Body of pancreas (tissue), 4 donors: ENCODE measurements at regions not wholly inside any gene's neighbourhood (a gene's known extent, or its start where the extent isn't known, plus 50 kb on each side); places are given as distances from the start of the nearest gene placed in this dataset.

Experiments used
- ATAC-seq: fragments of 150-250 bp; one replicate; pipeline ENCODE4 v1.9.1; 2016
- DNase-seq, 4 donors: peaks; one replicate each; pipeline ENCODE4 v3.0.0-alpha.2; 2019
- H3K27ac ChIP-seq, 4 donors: fragments of 200-600 bp; sonication (generic); 1 replicate in 3 of 4; 2 replicates in 1 of 4; pipeline versions ENCODE4 v1.5.1 to v1.6.1; 2016 to 2019; ENCODE audit warnings: mild to moderate bottlenecking in 1 of 4, mixed read lengths in 1 of 4, moderate library complexity in 1 of 4
- H3K27me3 ChIP-seq, 2 donors: fragments of 200-600 bp; sonication (generic); one replicate each; pipeline ENCODE4 v1.6.0; 2016; ENCODE audit warnings: mild to moderate bottlenecking in 1 of 2
- H3K36me3 ChIP-seq, 2 donors: fragments of 200-600 bp; sonication (generic); replicated peaks in 1 of 2; 2 replicates each; pipeline ENCODE4 v1.5.1; 2016; ENCODE audit warnings: low read depth in 2 of 2; ENCODE audit not compliant: insufficient read depth in 1 of 2
- H3K4me1 ChIP-seq: fragments of 200-600 bp; sonication (generic); one replicate; pipeline ENCODE4 v1.6.0; 2016
- H3K4me3 ChIP-seq, 2 donors: fragments of 200-600 bp; sonication (generic); 1 replicate in 1 of 2; 2 replicates in 1 of 2; pipeline ENCODE4 v1.5.1; 2016 to 2019
- H3K9me3 ChIP-seq, 3 donors: fragments of 200-600 bp; sonication (generic); 1 replicate in 2 of 3; 2 replicates in 1 of 3; pipeline ENCODE4 v1.5.1; 2016
- POLR2A ChIP-seq, 3 donors: fragments of 450-650 bp; IDR thresholded peaks; one replicate each; pipeline ENCODE4 v1.6.1; 2016; ENCODE audit warnings: antibody characterized with exemption in 3 of 3, mild to moderate bottlenecking in 2 of 3
- WGBS, 2 donors: methylation state at CpG; one replicate each; pipeline ENCODE4 v1.1.5; 2017; 5-methylcytosine and 5-hydroxymethylcytosine counted together
- intact Hi-C: fragments of 100-400 bp; cut with DNase I; formaldehyde crosslinking; loops from one replicate; pipeline ENCODE4 v1.15.1; 2023
- TF ChIP-seq, protein P1 (sequence below), 7 experiments: fragments of 450-650 bp in 4 of 7; fragments of 200-600 bp in 3 of 7; sonication (generic) in 3 of 7; IDR thresholded peaks; one replicate each; pipeline ENCODE4 v1.5.1; 2016 to 2019; ENCODE audit warnings: antibody characterized with exemption in 7 of 7

DNA sequence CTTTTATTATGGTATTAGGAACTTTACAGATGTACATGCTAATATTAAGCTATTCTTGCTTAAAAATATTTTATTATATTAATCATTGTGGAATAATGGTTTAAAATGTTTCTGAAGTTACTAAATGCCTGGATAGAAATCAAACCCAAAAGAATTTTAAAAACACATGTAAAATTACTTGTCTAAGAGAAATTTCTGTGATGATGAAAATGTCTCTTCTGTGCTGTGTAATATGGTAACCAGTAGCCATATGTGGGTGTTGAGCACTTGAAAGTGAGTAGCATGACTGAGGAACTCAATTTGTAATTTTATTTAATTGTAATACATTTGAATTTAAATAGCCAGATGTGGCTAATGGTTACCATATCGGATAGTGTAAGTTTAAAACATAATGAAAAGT, 66.7 kb upstream of the HSPB3 start:
- Histone ChIP-seq H3K27ac (no peak overlapping the region), H3K9me3 (no peaks in the 10 kb centered on the region), H3K4me1 (no peaks in the 10 kb centered on the region), H3K36me3 (no peaks in the 10 kb centered on the region), H3K4me3 (no peak overlapping the region), H3K27me3 (no peaks in the 10 kb centered on the region)
- no peak for DNase-seq
- 87 to 92% methylated on average over 1 of the region's 1 CpG for WGBS, 2 donors
- intact Hi-C loops: no loop called here
- TF ChIP-seq, protein P1, sequence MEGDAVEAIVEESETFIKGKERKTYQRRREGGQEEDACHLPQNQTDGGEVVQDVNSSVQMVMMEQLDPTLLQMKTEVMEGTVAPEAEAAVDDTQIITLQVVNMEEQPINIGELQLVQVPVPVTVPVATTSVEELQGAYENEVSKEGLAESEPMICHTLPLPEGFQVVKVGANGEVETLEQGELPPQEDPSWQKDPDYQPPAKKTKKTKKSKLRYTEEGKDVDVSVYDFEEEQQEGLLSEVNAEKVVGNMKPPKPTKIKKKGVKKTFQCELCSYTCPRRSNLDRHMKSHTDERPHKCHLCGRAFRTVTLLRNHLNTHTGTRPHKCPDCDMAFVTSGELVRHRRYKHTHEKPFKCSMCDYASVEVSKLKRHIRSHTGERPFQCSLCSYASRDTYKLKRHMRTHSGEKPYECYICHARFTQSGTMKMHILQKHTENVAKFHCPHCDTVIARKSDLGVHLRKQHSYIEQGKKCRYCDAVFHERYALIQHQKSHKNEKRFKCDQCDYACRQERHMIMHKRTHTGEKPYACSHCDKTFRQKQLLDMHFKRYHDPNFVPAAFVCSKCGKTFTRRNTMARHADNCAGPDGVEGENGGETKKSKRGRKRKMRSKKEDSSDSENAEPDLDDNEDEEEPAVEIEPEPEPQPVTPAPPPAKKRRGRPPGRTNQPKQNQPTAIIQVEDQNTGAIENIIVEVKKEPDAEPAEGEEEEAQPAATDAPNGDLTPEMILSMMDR (IDR thresholded peaks at IDR 0.05): no peak
- TF ChIP-seq POLR2A (IDR thresholded peaks at IDR 0.05): no peak
- ATAC-seq: no peak

DNA sequence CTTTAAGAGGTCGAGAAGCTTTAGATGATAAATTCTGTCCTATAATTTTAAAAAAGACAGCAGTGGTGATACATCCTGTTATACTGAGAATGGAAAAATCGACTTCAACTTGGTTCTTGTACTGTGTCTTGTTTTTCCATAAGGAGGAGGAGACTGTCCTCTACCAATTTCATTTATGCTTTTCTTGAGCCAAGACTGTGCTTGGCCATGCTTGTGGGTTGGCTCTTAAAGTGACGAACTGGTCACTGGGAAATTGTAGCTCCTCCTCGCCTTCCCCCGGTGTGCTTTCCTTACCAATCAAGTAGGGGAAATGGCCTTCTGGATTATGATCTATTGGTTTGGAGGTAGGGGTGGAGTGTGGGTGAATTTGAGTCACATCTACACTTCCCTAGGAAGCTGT, 67.1 kb upstream of the HSPB3 start:
- Histone ChIP-seq H3K36me3 (no peaks in the 10 kb centered on the region), H3K27me3 (no peaks in the 10 kb centered on the region), H3K27ac (no peak overlapping the region), H3K9me3 (no peaks in the 10 kb centered on the region), H3K4me3 (no peak overlapping the region), H3K4me1 (no peaks in the 10 kb centered on the region)
- ATAC-seq: no peak
- WGBS, 2 donors: 74 to 79% methylated on average over 5 of the region's 5 CpGs
- DNase-seq: no peak
- intact Hi-C loops: no loop called here
- TF ChIP-seq, protein P1 (IDR thresholded peaks at IDR 0.05): no peak
- no peak for TF ChIP-seq POLR2A (IDR thresholded peaks at IDR 0.05)

DNA sequence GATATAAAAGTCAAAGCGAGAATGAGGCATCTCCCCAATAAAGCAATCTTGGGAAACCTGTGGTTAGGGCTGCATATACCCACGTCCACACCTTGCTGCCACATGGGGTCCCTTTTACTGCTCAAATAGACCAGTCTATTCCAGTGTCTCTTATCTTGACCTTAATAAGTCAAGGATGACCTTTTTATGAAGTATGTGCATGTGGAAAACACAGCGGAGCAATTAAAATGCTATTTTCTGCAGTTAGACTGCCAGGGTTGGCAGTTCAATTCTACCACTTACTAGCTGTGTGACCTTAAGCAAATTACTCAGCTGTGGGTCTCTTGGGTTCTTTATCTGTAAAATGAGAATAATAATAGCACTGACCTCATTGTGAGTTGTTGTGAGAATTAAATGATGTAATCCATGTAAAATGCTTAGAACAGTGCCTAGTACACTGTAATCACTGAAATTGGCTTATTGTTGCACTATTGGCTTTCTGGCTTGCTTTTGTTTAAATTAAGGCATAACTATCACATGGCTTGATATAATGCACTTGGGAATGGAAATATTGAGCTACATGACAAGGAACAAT, 67.8 kb upstream of the HSPB3 start:
- no peak overlapping the region for H3K4me3 ChIP-seq
- 81 to 85% methylated on average over 3 of the region's 3 CpGs for WGBS, 2 donors
- no peak overlapping the region for H3K27ac ChIP-seq
- DNase-seq (no peak), ATAC-seq (peak; percentile 55)
- TF ChIP-seq POLR2A (IDR thresholded peaks at IDR 0.05): no peak
- TF ChIP-seq, protein P1 (IDR thresholded peaks at IDR 0.05): no peak
- no peaks in the 10 kb centered on the region for H3K9me3 ChIP-seq
- no peaks in the 10 kb centered on the region for H3K27me3 ChIP-seq
- H3K36me3 ChIP-seq: no peaks in the 10 kb centered on the region
- H3K4me1 ChIP-seq: no peaks in the 10 kb centered on the region
- intact Hi-C loops: no loop called here

DNA sequence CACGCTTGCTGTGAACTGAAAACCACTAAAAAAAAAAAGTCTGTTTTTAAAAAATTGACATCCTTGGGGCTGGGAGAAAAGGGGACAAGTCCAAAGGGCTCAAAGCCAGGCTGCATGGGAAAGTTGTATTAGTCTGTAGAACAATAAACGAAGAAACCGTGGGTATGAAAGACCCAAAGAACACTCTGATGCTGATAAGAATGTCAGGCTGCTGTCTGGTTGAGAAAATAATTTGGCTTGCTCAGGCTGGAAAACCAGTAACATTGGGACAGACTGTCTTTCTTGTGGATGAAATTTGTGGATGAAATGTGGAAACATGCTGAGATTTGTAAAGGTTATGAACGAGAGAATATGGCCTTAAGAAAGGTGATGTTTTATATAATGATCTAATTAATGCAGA, 68.5 kb upstream of the HSPB3 start:
- WGBS, 2 donors: 56 to 57% methylated on average over 4 of the region's 4 CpGs
- no peak for DNase-seq
- Histone ChIP-seq H3K4me3 (no peak overlapping the region), H3K9me3 (no peaks in the 10 kb centered on the region), H3K27me3 (no peaks in the 10 kb centered on the region), H3K36me3 (no peaks in the 10 kb centered on the region), H3K27ac (no peak overlapping the region), H3K4me1 (no peaks in the 10 kb centered on the region)
- intact Hi-C loops: no loop called here
- TF ChIP-seq POLR2A (IDR thresholded peaks at IDR 0.05): no peak
- TF ChIP-seq, protein P1 (IDR thresholded peaks at IDR 0.05): no peak
- no peak for ATAC-seq

DNA sequence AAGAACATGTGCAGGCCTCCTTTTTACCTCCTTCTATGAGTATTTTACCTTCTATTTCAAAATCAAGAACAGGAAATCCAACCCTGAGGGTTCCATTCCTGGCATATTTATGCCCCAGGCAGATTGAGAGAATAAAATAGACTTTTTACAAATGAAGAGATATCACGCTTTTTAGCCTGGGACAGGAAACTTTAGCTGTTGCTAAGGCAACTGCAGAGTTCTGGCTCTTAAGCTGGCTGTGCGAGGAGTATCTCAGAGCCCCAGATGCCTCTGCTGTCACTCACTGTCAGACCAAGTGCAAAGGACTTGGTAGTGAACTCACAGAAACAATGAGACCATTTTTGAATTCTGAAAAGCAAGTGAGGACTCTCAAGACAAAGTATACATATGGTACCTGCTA, 69.5 kb upstream of the HSPB3 start:
- 81 to 89% methylated on average over 2 of the region's 2 CpGs for WGBS, 2 donors
- no peak for DNase-seq

More for the DNA sequence above, 69.5 kb upstream of the HSPB3 start:
- intact Hi-C loops: no loop called here
- Histone ChIP-seq H3K9me3 (no peaks in the 10 kb centered on the region), H3K36me3 (no peaks in the 10 kb centered on the region), H3K27ac (no peak overlapping the region), H3K27me3 (no peaks in the 10 kb centered on the region), H3K4me1 (no peaks in the 10 kb centered on the region), H3K4me3 (no peak overlapping the region)
- no peak for TF ChIP-seq POLR2A (IDR thresholded peaks at IDR 0.05)
- TF ChIP-seq, protein P1 (IDR thresholded peaks at IDR 0.05): no peak
- no peak for ATAC-seq
